DND-41 (cell line): ENCODE measurements at regions not wholly inside any gene's neighbourhood (a gene's known extent, or its start where the extent isn't known, plus 50 kb on each side); places are given as distances from the start of the nearest gene placed in this dataset.

Source experiments
- CTCF ChIP-seq: IDR thresholded peaks from 2 replicates; pipeline ENCODE4 v1.5.1; 2012; ENCODE audit warnings: borderline replicate concordance, low read length, moderate library complexity, mild to moderate bottlenecking; ENCODE audit not compliant: poor library complexity, severe bottlenecking; ENCODE audit errors: extremely low read depth
- EZH2 ChIP-seq: IDR thresholded peaks from 3 replicates; pipeline ENCODE4 v1.6.1; 2012; ENCODE audit warnings: borderline replicate concordance, low read depth, mild to moderate bottlenecking, moderate library complexity, low read length, inconsistent platforms; ENCODE audit not compliant: severe bottlenecking

- TF ChIP-seq CTCF, result no peak
- TF ChIP-seq EZH2, result no peak
Observed at GRCh38 chr13:58025821-58026220, 394.3 kb downstream of the PCDH17 start.
